ENCODE measurements at regions not wholly inside any gene's neighbourhood (a gene's known extent, or its start where the extent isn't known, plus 50 kb on each side); places are given as distances from the start of the nearest gene placed in this dataset.

- no peak for DNase-seq (ENCODE audit: low read depth)
Measured at GRCh38 chr9:134214386-134214765, 50.0 kb upstream of the RNU6ATAC start.

- DNase-seq (ENCODE audit: low read depth), result no peak
Measured at GRCh38 chr9:134214766-134215419, 50.5 kb upstream of the RNU6ATAC start.

- no peak for DNase-seq (ENCODE audit: low read depth)
Measured at GRCh38 chr9:134215420-134215698, 51.0 kb upstream of the RNU6ATAC start.

GRCh38 chr9:134215699-134216448 is 51.5 kb upstream of the RNU6ATAC start:
- no peak for DNase-seq (ENCODE audit: low read depth)

GRCh38 chr9:134216449-134216951 is 52.1 kb upstream of the RNU6ATAC start:
- DNase-seq (ENCODE audit: low read depth), result no peak

- no peak for DNase-seq (ENCODE audit: low read depth)
Measured at GRCh38 chr9:134216961-134217360, 52.6 kb upstream of the RNU6ATAC start.

GRCh38 chr9:134217431-134218210 is 53.3 kb upstream of the RNU6ATAC start:
- no peak for DNase-seq (ENCODE audit: low read depth)

- no peak for DNase-seq (ENCODE audit: low read depth)
Measured at GRCh38 chr9:134218230-134218629, 53.9 kb upstream of the RNU6ATAC start.

- no peak for DNase-seq (ENCODE audit: low read depth)
Measured at GRCh38 chr9:134219646-134220060, 55.3 kb upstream of the RNU6ATAC start.

- no peak for DNase-seq (ENCODE audit: low read depth)
Measured at GRCh38 chr9:134220311-134220710, 55.9 kb upstream of the RNU6ATAC start.

- DNase-seq (ENCODE audit: low read depth), result no peak
Measured at GRCh38 chr9:134221273-134222017, 57.1 kb upstream of the RNU6ATAC start.

- no peak for DNase-seq (ENCODE audit: low read depth)
Measured at GRCh38 chr9:134222018-134222573, 57.7 kb upstream of the RNU6ATAC start.

GRCh38 chr9:134223091-134223490 is 58.7 kb upstream of the RNU6ATAC start:
- DNase-seq (ENCODE audit: low read depth), result no peak

- DNase-seq (ENCODE audit: low read depth), result no peak
Measured at GRCh38 chr9:134223591-134224122, 59.3 kb upstream of the RNU6ATAC start.

- DNase-seq (ENCODE audit: low read depth), result no peak
Measured at GRCh38 chr9:134224127-134224526, 59.8 kb upstream of the RNU6ATAC start.

GRCh38 chr9:134224567-134225093 is 60.3 kb upstream of the RNU6ATAC start:
- DNase-seq (ENCODE audit: low read depth), result no peak

GRCh38 chr9:134225186-134225585 is 60.8 kb upstream of the RNU6ATAC start:
- no peak for DNase-seq (ENCODE audit: low read depth)

- DNase-seq (ENCODE audit: low read depth), result no peak
Measured at GRCh38 chr9:134225816-134226215, 61.5 kb upstream of the RNU6ATAC start.

GRCh38 chr9:134226221-134226930 is 62.0 kb upstream of the RNU6ATAC start:
- DNase-seq (ENCODE audit: low read depth), result peak; percentile 3

Measured in LHCN-M2 (cell line).